Coronary artery (tissue), 2 donors: ENCODE measurements at regions not wholly inside any gene's neighbourhood (a gene's known extent, or its start where the extent isn't known, plus 50 kb on each side); places are given as distances from the start of the nearest gene placed in this dataset.

Experiments
- DNase-seq: peaks from one replicate; pipeline ENCODE4 v3.0.0-alpha.2; 2017; ENCODE audit warnings: low spot score
- H3K27ac ChIP-seq, 2 donors: fragments of 200-600 bp; sonication (generic); one replicate each; pipeline ENCODE4 v1.5.1; 2016 to 2019
- H3K4me3 ChIP-seq: fragments of 200-600 bp; sonication (generic); 2 replicates; pipeline ENCODE4 v1.5.1; 2016; ENCODE audit warnings: mild to moderate bottlenecking, moderate library complexity
- TF ChIP-seq, protein P1 (sequence below): fragments of 200-600 bp; sonication (generic); IDR thresholded peaks from one replicate; pipeline ENCODE4 v1.5.1; 2019; ENCODE audit warnings: antibody characterized with exemption

DNA sequence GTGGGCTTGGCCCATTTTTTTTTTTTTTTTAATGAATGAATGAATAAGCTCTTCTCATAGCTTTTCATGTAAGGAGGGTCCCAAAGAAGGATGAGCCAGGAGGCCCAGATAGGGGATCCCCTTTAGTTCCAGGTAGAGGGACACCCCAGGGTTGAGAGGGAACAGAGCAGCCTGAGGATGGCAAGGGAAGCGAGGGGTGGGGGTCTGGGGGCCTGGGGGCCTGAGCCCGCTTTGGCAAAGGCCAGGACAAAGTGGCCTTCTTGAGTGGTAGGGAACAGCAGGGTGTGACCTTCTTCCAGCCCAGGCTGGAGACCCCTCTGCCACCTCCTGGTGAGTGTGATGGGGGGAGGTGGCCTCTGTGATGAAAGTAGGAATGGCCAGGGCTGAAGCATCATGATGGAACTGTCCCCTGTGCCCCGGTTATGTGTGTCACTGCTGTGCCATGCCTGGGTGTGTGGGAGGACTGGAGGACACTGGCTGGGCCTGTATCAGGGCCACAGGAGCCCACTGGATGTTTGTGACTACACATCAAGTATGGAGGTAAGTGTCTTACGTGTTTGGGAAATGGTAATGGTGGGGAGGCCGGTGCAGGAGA is 263.5 kb upstream of the HDAC4 start:
- H3K27ac ChIP-seq: no peak overlapping the region
- H3K4me3 ChIP-seq: no peak overlapping the region
- DNase-seq: no peak
- TF ChIP-seq, protein P1, sequence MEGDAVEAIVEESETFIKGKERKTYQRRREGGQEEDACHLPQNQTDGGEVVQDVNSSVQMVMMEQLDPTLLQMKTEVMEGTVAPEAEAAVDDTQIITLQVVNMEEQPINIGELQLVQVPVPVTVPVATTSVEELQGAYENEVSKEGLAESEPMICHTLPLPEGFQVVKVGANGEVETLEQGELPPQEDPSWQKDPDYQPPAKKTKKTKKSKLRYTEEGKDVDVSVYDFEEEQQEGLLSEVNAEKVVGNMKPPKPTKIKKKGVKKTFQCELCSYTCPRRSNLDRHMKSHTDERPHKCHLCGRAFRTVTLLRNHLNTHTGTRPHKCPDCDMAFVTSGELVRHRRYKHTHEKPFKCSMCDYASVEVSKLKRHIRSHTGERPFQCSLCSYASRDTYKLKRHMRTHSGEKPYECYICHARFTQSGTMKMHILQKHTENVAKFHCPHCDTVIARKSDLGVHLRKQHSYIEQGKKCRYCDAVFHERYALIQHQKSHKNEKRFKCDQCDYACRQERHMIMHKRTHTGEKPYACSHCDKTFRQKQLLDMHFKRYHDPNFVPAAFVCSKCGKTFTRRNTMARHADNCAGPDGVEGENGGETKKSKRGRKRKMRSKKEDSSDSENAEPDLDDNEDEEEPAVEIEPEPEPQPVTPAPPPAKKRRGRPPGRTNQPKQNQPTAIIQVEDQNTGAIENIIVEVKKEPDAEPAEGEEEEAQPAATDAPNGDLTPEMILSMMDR: no peak

DNA sequence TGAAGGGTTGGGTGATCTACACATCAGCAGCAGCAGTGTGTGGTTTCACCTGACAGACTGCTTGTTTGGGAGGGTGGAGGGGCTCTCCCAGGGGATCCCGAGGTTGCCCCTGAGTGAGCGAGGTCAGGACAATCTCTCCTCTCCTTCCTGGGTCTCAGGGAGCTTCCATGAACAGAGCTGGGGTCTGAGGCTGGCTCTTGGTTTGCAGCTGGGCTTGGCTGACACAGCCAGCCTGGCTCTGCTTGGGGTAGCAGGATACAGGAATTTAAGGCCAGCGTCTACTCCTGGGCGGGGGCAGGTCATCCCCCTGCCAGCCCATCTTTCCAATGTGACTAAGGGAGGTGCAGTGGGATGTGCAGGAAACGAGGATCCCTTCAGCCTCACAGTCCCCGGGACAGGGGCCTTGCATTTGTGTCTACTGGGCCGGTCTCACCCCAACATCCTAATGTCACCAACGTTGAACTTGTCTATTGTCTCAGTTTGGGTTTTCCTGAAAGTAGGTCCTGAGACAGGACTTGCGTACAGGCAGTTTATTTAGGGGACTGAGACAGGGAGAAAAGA is 262.6 kb upstream of the HDAC4 start:
- Histone ChIP-seq H3K4me3 (no peak overlapping the region), H3K27ac (no peak overlapping the region)
- TF ChIP-seq, protein P1: no peak
- DNase-seq: no peak

DNA sequence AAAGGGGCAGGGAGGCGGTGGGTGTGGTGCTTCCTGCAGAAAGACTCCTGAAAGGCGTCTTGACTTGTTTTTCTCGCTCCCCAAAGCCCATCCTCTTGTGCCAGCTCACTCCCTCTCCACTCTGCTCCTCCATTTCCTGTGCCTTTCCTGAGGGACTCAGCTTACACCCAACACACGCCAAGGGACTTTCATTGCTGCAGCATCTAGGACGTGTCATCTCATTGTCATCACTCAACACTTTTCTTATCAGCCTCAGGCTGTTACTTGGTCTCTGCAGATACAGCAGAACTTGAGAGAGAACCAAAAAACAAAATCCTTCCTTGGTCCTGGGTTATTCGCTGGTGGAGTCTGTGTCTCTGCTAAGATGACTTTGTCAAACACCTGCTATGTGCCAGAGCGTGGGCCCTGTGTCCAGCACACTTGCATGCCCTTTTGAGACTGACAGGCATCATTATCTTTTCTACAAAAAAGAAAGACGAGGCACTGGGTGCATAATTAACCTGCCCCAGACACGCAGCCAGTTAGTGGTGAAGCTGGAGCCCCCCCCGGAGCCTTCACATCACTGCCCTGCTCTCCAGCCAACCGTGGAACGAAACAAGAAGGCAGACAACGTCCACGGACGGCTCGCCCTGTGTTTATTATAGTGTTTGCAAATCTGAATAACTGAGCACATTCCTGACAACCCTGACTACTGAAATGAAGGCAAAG is 261.7 kb upstream of the HDAC4 start:
- DNase-seq: no peak
- TF ChIP-seq, protein P1: no peak
- H3K4me3 ChIP-seq: no peak overlapping the region
- no peak overlapping the region for H3K27ac ChIP-seq

DNA sequence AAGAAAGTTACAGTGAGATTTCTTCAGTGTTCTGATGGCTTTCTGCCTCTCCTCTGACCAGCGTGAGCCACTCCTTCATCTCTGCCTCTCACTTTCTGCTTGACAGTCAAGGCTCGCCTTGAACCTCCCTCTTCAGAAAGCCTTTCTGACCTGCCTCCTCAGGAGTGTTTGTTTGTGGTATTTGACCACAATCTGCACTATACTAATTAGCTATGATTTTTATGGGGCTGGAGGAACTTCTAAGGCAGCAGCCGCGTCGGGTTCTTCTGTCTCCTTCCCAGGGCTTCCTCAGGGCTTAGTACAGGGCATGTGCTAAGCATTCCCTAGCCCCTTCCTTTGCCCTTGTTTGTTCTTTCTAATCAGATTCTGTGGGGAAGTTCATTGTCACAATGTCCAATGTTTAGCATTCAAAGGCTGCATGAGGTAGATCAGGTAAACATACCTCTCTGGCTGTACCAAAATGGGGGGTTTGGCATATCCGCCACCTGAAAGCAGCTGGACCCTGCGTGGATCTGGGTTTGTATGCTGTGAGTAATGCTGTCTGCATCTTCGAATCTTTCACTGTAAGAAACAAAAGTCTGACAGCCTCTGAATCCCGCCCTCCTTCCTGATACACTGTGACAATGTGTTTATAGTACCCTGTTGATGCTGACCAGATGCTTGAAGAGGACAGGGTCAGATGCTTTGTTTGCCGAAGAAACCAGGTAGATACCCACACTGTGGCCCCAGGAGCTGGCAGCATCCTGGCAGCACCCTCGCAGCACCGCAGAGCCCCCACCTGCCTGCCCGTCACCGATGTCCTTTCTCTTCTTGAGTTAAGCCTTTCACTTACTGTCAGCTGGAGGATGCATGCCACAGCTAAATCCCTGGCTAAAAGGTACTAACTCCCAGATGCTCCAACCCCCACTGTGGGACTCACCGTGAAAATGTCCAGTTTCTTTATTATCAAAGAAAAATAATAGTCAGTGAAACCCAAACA is 260.8 kb upstream of the HDAC4 start:
- DNase-seq: no peak
- H3K4me3 ChIP-seq: no peak overlapping the region
- TF ChIP-seq, protein P1: no peak
- H3K27ac ChIP-seq: no peak overlapping the region

DNA sequence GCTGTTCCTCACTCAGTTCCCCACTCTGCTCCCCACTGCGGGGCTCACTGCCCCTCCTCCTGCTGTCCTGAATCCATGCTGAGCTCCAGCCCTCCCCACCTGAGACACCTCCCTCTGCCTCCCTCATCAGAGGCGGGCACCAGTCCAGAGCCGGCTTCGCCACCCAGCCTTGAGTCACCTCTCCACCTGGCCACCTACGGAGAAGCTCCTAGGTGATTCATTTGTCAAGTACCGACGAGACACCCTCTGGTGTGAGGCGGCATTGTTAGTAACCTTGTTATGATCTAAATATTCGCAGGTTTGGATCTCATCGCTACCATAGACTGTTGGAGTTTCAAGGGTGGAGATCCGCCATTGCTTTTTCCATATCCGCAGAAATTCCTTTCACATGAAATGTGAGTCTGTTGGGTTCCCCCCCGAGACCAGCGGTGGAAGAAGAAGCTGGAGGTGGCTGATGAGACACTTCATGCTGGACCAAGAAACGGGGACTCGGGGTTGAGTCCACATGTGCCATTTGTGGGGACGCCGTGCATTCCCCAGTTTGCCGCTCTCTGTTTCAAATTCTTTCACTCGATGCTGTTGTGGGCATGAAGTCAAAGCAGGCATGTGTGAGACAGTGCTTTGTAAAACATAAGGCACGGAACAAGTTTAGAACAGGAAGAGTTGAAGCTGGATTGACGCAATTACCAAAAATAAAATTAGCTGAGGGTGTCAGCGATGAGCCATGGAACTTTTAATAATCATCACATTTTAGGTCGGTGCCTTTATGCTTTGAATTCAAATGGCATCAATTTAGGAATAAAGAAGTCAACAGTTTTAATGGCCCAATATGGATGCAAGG is 259.8 kb upstream of the HDAC4 start:
- no peak overlapping the region for H3K27ac ChIP-seq
- no peak overlapping the region for H3K4me3 ChIP-seq
- no peak for DNase-seq
- TF ChIP-seq, protein P1: no peak

DNA sequence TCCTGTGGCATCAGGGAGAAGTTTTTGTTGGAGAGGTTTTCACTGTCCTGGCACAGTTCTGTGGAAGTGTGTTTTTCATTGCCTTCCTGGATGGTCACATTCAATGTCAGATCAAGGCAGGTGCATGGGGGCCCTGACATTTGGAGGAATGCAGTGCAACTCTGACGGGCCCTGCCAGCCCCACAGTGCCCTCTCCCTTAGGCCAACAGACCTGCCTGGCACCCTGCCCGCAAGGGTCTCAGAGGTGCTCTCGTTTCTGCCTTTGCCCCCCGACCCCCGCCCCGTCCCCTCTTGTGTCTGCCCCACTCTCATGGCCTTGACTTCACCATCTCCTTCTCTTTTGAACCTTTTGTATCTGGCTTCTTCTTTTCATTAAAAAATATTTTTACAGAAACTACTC is 257.2 kb upstream of the HDAC4 start:
- Histone ChIP-seq H3K4me3 (no peak overlapping the region), H3K27ac (no peak overlapping the region)
- DNase-seq: no peak
- TF ChIP-seq, protein P1: no peak
